ENCODE measurements at regions not wholly inside any gene's neighbourhood (a gene's known extent, or its start where the extent isn't known, plus 50 kb on each side); places are given as distances from the start of the nearest gene placed in this dataset.
A peak's percentile ranks its signal among the peaks of the same experiment; 100 is the strongest.
"Not testable (repeated sequence)": the region's sequence is repeated elsewhere in the genome, so short reads cannot be mapped to it uniquely, and the experiment has no call there.

GRCh38 chr1:143873650-143874049 lies 98.1 kb downstream of the FAM72C start:
- not testable (repeated sequence) for ATAC-seq (ENCODE audit: low read depth); H3K4me1 ChIP-seq (ENCODE audit: insufficient read depth, poor library complexity, severe bottlenecking); H3K27ac ChIP-seq (ENCODE audit: poor library complexity, severe bottlenecking); H3K27me3 ChIP-seq (ENCODE audit: insufficient read depth, poor library complexity, severe bottlenecking); DNase-seq (ENCODE audit: low spot score); H3K36me3 ChIP-seq (ENCODE audit: low read depth); H3K4me3 ChIP-seq (ENCODE audit: severe bottlenecking); H3K9me3 ChIP-seq (ENCODE audit: severe bottlenecking)

GRCh38 chr1:143870388-143870787 lies 101.4 kb downstream of the FAM72C start:
- ATAC-seq (ENCODE audit: low read depth); H3K4me1 ChIP-seq (ENCODE audit: insufficient read depth, poor library complexity, severe bottlenecking): not testable (repeated sequence)

GRCh38 chr1:143867590-143868220 lies 104.1 kb downstream of the FAM72C start:
- not testable (repeated sequence) for H3K27ac ChIP-seq (ENCODE audit: poor library complexity, severe bottlenecking)

More at GRCh38 chr1:143870388-143870787, 101.4 kb downstream of the FAM72C start:
- not testable (repeated sequence) for H3K9me3 ChIP-seq (ENCODE audit: severe bottlenecking); H3K36me3 ChIP-seq (ENCODE audit: low read depth); DNase-seq (ENCODE audit: low spot score); H3K4me3 ChIP-seq (ENCODE audit: severe bottlenecking); H3K27ac ChIP-seq (ENCODE audit: poor library complexity, severe bottlenecking); H3K27me3 ChIP-seq (ENCODE audit: insufficient read depth, poor library complexity, severe bottlenecking)

GRCh38 chr1:143863901-143864520 lies 107.8 kb downstream of the FAM72C start:
- ATAC-seq (ENCODE audit: low read depth); H3K4me1 ChIP-seq (ENCODE audit: insufficient read depth, poor library complexity, severe bottlenecking); H3K27me3 ChIP-seq (ENCODE audit: insufficient read depth, poor library complexity, severe bottlenecking); H3K27ac ChIP-seq (ENCODE audit: poor library complexity, severe bottlenecking); DNase-seq (ENCODE audit: low spot score); H3K36me3 ChIP-seq (ENCODE audit: low read depth); H3K4me3 ChIP-seq (ENCODE audit: severe bottlenecking); H3K9me3 ChIP-seq (ENCODE audit: severe bottlenecking): not testable (repeated sequence)

More at GRCh38 chr1:143867590-143868220, 104.1 kb downstream of the FAM72C start:
- H3K27me3 ChIP-seq (ENCODE audit: insufficient read depth, poor library complexity, severe bottlenecking); ATAC-seq (ENCODE audit: low read depth); H3K4me3 ChIP-seq (ENCODE audit: severe bottlenecking); H3K36me3 ChIP-seq (ENCODE audit: low read depth); H3K9me3 ChIP-seq (ENCODE audit: severe bottlenecking); DNase-seq (ENCODE audit: low spot score); H3K4me1 ChIP-seq (ENCODE audit: insufficient read depth, poor library complexity, severe bottlenecking): not testable (repeated sequence)

- not testable (repeated sequence) for H3K36me3 ChIP-seq (ENCODE audit: low read depth); H3K4me3 ChIP-seq (ENCODE audit: severe bottlenecking); H3K27ac ChIP-seq (ENCODE audit: poor library complexity, severe bottlenecking); H3K4me1 ChIP-seq (ENCODE audit: insufficient read depth, poor library complexity, severe bottlenecking); DNase-seq (ENCODE audit: low spot score); H3K27me3 ChIP-seq (ENCODE audit: insufficient read depth, poor library complexity, severe bottlenecking); H3K9me3 ChIP-seq (ENCODE audit: severe bottlenecking)
- peak; percentile 29; the same call in 1 of the 3 replicates for ATAC-seq (ENCODE audit: low read depth)
These were observed 109.1 kb downstream of the FAM72C start for GRCh38 chr1:143862722-143863121.

GRCh38 chr1:143861306-143861705 lies 110.5 kb downstream of the FAM72C start:
- H3K9me3 ChIP-seq (ENCODE audit: severe bottlenecking); H3K4me1 ChIP-seq (ENCODE audit: insufficient read depth, poor library complexity, severe bottlenecking); H3K27ac ChIP-seq (ENCODE audit: poor library complexity, severe bottlenecking); H3K27me3 ChIP-seq (ENCODE audit: insufficient read depth, poor library complexity, severe bottlenecking); ATAC-seq (ENCODE audit: low read depth); H3K36me3 ChIP-seq (ENCODE audit: low read depth); DNase-seq (ENCODE audit: low spot score); H3K4me3 ChIP-seq (ENCODE audit: severe bottlenecking): not testable (repeated sequence)

- ATAC-seq (ENCODE audit: low read depth) = not testable (repeated sequence)
These were observed 115.9 kb downstream of the FAM72C start for GRCh38 chr1:143855867-143856266.

GRCh38 chr1:143854069-143854468 lies 117.7 kb downstream of the FAM72C start:
- not testable (repeated sequence) for H3K4me3 ChIP-seq (ENCODE audit: severe bottlenecking); H3K36me3 ChIP-seq (ENCODE audit: low read depth); H3K27ac ChIP-seq (ENCODE audit: poor library complexity, severe bottlenecking); H3K4me1 ChIP-seq (ENCODE audit: insufficient read depth, poor library complexity, severe bottlenecking); DNase-seq (ENCODE audit: low spot score); H3K9me3 ChIP-seq (ENCODE audit: severe bottlenecking); H3K27me3 ChIP-seq (ENCODE audit: insufficient read depth, poor library complexity, severe bottlenecking); ATAC-seq (ENCODE audit: low read depth)

More at GRCh38 chr1:143855867-143856266, 115.9 kb downstream of the FAM72C start:
- H3K4me3 ChIP-seq (ENCODE audit: severe bottlenecking); H3K27ac ChIP-seq (ENCODE audit: poor library complexity, severe bottlenecking); H3K9me3 ChIP-seq (ENCODE audit: severe bottlenecking); DNase-seq (ENCODE audit: low spot score); H3K4me1 ChIP-seq (ENCODE audit: insufficient read depth, poor library complexity, severe bottlenecking); H3K36me3 ChIP-seq (ENCODE audit: low read depth); H3K27me3 ChIP-seq (ENCODE audit: insufficient read depth, poor library complexity, severe bottlenecking): not testable (repeated sequence)

- H3K27ac ChIP-seq (ENCODE audit: poor library complexity, severe bottlenecking); H3K36me3 ChIP-seq (ENCODE audit: low read depth); H3K4me3 ChIP-seq (ENCODE audit: severe bottlenecking); H3K9me3 ChIP-seq (ENCODE audit: severe bottlenecking); DNase-seq (ENCODE audit: low spot score); ATAC-seq (ENCODE audit: low read depth); H3K27me3 ChIP-seq (ENCODE audit: insufficient read depth, poor library complexity, severe bottlenecking); H3K4me1 ChIP-seq (ENCODE audit: insufficient read depth, poor library complexity, severe bottlenecking): not testable (repeated sequence)
These were observed 121.1 kb downstream of the FAM72C start for GRCh38 chr1:143850637-143851036.

- not testable (repeated sequence) for DNase-seq (ENCODE audit: low spot score); H3K27ac ChIP-seq (ENCODE audit: poor library complexity, severe bottlenecking)
These were observed 122.9 kb downstream of the FAM72C start for GRCh38 chr1:143848859-143849258.

GRCh38 chr1:143845193-143845592 lies 126.6 kb downstream of the FAM72C start:
- H3K27me3 ChIP-seq (ENCODE audit: insufficient read depth, poor library complexity, severe bottlenecking); H3K27ac ChIP-seq (ENCODE audit: poor library complexity, severe bottlenecking); H3K4me1 ChIP-seq (ENCODE audit: insufficient read depth, poor library complexity, severe bottlenecking); H3K4me3 ChIP-seq (ENCODE audit: severe bottlenecking); DNase-seq (ENCODE audit: low spot score); H3K9me3 ChIP-seq (ENCODE audit: severe bottlenecking); H3K36me3 ChIP-seq (ENCODE audit: low read depth); ATAC-seq (ENCODE audit: low read depth): not testable (repeated sequence)

More at GRCh38 chr1:143848859-143849258, 122.9 kb downstream of the FAM72C start:
- H3K4me3 ChIP-seq (ENCODE audit: severe bottlenecking); H3K27me3 ChIP-seq (ENCODE audit: insufficient read depth, poor library complexity, severe bottlenecking); H3K36me3 ChIP-seq (ENCODE audit: low read depth); H3K4me1 ChIP-seq (ENCODE audit: insufficient read depth, poor library complexity, severe bottlenecking); ATAC-seq (ENCODE audit: low read depth); H3K9me3 ChIP-seq (ENCODE audit: severe bottlenecking): not testable (repeated sequence)

Measured in RWPE2 (cell line).